ENCODE measurements at regions not wholly inside any gene's neighbourhood (a gene's known extent, or its start where the extent isn't known, plus 50 kb on each side); places are given as distances from the start of the nearest gene placed in this dataset.

GRCh38 chr11:28400331-28401100, 292.3 kb downstream of the METTL15 start:
- TF ChIP-seq POU2F2 (IDR thresholded peaks at IDR 0.05; ENCODE audit: low read depth, low read length), result no peak
- TF ChIP-seq POLR2A (IDR thresholded peaks at IDR 0.05; ENCODE audit: low read depth, low read length), result no peak
- no peak for TF ChIP-seq TAF1 (IDR thresholded peaks at IDR 0.05; ENCODE audit: low read depth, low read length)
- TF ChIP-seq SPI1 (IDR thresholded peaks at IDR 0.05; ENCODE audit: low read depth, low read length), result no peak
- TF ChIP-seq PAX5 (IDR thresholded peaks at IDR 0.05; ENCODE audit: insufficient read depth, low read length, severe bottlenecking), result no peak
- no peak for TF ChIP-seq POLR2AphosphoS5 (IDR thresholded peaks at IDR 0.05; ENCODE audit: low read depth, low read length)
- no peak for DNase-seq (ENCODE audit: insufficient read length, low spot score)
- no peak for FAIRE-seq

DNA sequence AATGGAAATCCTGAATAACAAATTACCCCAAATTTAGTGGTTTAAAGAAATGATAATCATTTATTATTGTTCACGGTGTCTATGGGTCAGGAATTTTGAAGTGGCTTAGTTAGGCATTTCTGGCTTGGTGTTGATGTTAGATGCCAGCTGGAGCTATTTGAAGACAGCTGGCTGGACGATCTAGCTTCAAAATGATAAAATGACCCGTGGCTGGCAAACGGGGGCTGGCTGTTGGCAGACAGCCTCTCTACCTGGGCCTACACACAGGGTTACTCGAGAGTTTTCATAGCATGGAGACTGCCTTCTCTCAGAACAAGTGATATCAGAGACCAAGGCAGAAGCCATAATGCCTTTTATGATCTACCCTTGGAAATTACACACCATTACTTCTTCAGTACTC, 285.2 kb downstream of the METTL15 start:
- DNase-seq (ENCODE audit: insufficient read length, low spot score) (no peak), FAIRE-seq (no peak)
- no peak for TF ChIP-seq POLR2A (IDR thresholded peaks at IDR 0.05; ENCODE audit: low read depth, low read length)

DNA sequence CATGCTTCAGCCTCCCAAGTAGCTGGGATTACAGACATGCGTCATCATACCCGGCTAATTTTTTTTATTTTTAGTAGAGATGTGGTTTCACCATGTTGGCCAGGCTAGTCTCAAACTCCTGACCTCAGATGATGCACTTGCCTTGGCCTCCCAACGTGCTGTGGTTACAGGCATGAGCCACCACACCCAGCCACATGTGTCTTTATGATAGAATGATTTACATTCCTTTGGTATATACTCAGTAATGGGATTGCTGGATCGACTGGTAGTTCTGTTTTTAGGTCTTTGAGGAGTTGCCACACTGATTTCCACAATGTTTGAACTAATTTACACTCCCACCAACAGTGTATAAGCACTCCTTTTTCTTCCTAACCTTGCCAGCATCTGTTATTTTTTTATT, 276.2 kb downstream of the METTL15 start:
- FAIRE-seq (no peak), DNase-seq (ENCODE audit: insufficient read length, low spot score) (no peak)
- TF ChIP-seq POU2F2 (IDR thresholded peaks at IDR 0.05; ENCODE audit: low read depth, low read length), result no peak
- TF ChIP-seq SPI1 (IDR thresholded peaks at IDR 0.05; ENCODE audit: low read depth, low read length), result no peak
- no peak for TF ChIP-seq POLR2A (IDR thresholded peaks at IDR 0.05; ENCODE audit: low read depth, low read length)
- TF ChIP-seq TAF1 (IDR thresholded peaks at IDR 0.05; ENCODE audit: low read depth, low read length), result no peak
- no peak for TF ChIP-seq PAX5 (IDR thresholded peaks at IDR 0.05; ENCODE audit: insufficient read depth, low read length, severe bottlenecking)
- TF ChIP-seq POLR2AphosphoS5 (IDR thresholded peaks at IDR 0.05; ENCODE audit: low read depth, low read length), result no peak

- no peak for FAIRE-seq
- TF ChIP-seq POU2F2 (IDR thresholded peaks at IDR 0.05; ENCODE audit: low read depth, low read length) (no peak), SPI1 (IDR thresholded peaks at IDR 0.05; ENCODE audit: low read depth, low read length) (no peak), TAF1 (IDR thresholded peaks at IDR 0.05; ENCODE audit: low read depth, low read length) (no peak), PAX5 (IDR thresholded peaks at IDR 0.05; ENCODE audit: insufficient read depth, low read length, severe bottlenecking) (no peak), POLR2A (IDR thresholded peaks at IDR 0.05; ENCODE audit: low read depth, low read length) (no peak), POLR2AphosphoS5 (IDR thresholded peaks at IDR 0.05; ENCODE audit: low read depth, low read length) (no peak)
- DNase-seq (ENCODE audit: insufficient read length, low spot score), result no peak
Measured at GRCh38 chr11:28383456-28383855, 275.3 kb downstream of the METTL15 start.
